HCT116 (cell line): ENCODE measurements at regions not wholly inside any gene's neighbourhood (a gene's known extent, or its start where the extent isn't known, plus 50 kb on each side); places are given as distances from the start of the nearest gene placed in this dataset.

Experiments
- ATAC-seq: fragments of 200-7000 bp; cut with Tn5 transposase; 2 replicates; pipeline ENCODE4 v1.9.1; 2020; ENCODE audit warnings: mild to moderate bottlenecking, moderate library complexity
- BruUV-seq: library from RNA; stranded (reverse); fragments of 400-500 nt; replicated peaks from 2 replicates; lab custom pipeline; 2021; lab: Mats Ljungman, UMichigan
- CTCF ChIA-PET: fragments of 300-600 bp; sonication (Branson Sonifier 250); formaldehyde crosslinking; loops from one replicate; lab custom pipeline; 2021; ENCODE audit warnings: antibody characterized with exemption; lab: Charles Lee
- POLR2A ChIA-PET: fragments of 300-600, 350-600 bp; sonication (Branson Sonifier 250); formaldehyde crosslinking; loops from one replicate; lab custom pipeline; 2021; ENCODE audit warnings: antibody characterized with exemption; lab: Charles Lee
- RAD21 ChIA-PET, 2 experiments: fragments of 300-600 bp; sonication (Branson Sonifier 250); formaldehyde crosslinking; loops; one replicate each; lab custom pipeline; 2023; ENCODE audit warnings: low total read pairs in 2 of 2; ENCODE audit not compliant: uncharacterized antibody in 2 of 2, unreplicated experiment in 2 of 2, low non-redundant PET in 1 of 2; lab: Charles Lee
- DNase-seq: peaks from one replicate; pipeline ENCODE4 v3.0.0-alpha.2; 2010; ENCODE audit warnings: low read depth, low spot score
- H2AFZ ChIP-seq: fragments of 200-600 bp; shearing (Covaris generic), sonication (generic); 2 replicates; pipeline ENCODE4 v1.6.1; 2017; ENCODE audit warnings: low read depth, mixed run types, mixed read lengths, antibody characterized with exemption, low read length; ENCODE audit not compliant: poor library complexity, severe bottlenecking
- H3K27ac ChIP-seq: 2 replicates; pipeline ENCODE4 v1.5.1; 2012; ENCODE audit warnings: low read depth, low read length
- H3K27me3 ChIP-seq: fragments of 200-600 bp; sonication (generic); 2 replicates; pipeline ENCODE4 v1.6.1; 2016; ENCODE audit warnings: mixed run types, low read length, mixed read lengths; ENCODE audit not compliant: insufficient read depth
- H3K36me3 ChIP-seq, 2 experiments: fragments of 200-500 bp in 1 of 2; fragments of 200-600 bp in 1 of 2; sonication (Bioruptor generic) in 1 of 2; sonication (generic) in 1 of 2; 2 replicates each; pipeline versions ENCODE4 v1.5.1 to v1.6.1; 2014 to 2016; ENCODE audit warnings: low read length in 2 of 2, inconsistent platforms in 1 of 2, mixed read lengths in 1 of 2, mixed run types in 1 of 2; ENCODE audit not compliant: insufficient read depth in 2 of 2, control insufficient read depth in 1 of 2
- H3K4me1 ChIP-seq, 2 experiments: fragments of 200-600 bp in 1 of 2; sonication (generic) in 1 of 2; 2 replicates each; pipeline versions ENCODE4 v1.5.1 to v1.6.1; 2012 to 2017; ENCODE audit warnings: low read length in 2 of 2, inconsistent platforms in 1 of 2, mild to moderate bottlenecking in 1 of 2, mixed read lengths in 1 of 2, mixed run types in 1 of 2, moderate library complexity in 1 of 2; ENCODE audit not compliant: insufficient read depth in 2 of 2, control insufficient read depth in 1 of 2
- H3K4me2 ChIP-seq: fragments of 200-600 bp; sonication (generic); 2 replicates; pipeline ENCODE4 v1.6.1; 2017; ENCODE audit warnings: mixed run types, low read length, mixed read lengths
- H3K4me3 ChIP-seq, 2 experiments: fragments of 200-600 bp in 1 of 2; sonication (generic) in 1 of 2; replicated peaks in 1 of 2; 2 replicates each; pipeline ENCODE4 v1.5.1; 2011 to 2016; ENCODE audit warnings: low read length in 2 of 2, control low read depth in 1 of 2, low read depth in 1 of 2, mild to moderate bottlenecking in 1 of 2, mixed read lengths in 1 of 2, mixed run types in 1 of 2
- H3K79me2 ChIP-seq: fragments of 200-600 bp; sonication (generic); 2 replicates; pipeline ENCODE4 v1.6.1; 2017; ENCODE audit warnings: mild to moderate bottlenecking, mixed run types, low read length, moderate library complexity, mixed read lengths; ENCODE audit not compliant: insufficient read depth
- H3K9ac ChIP-seq: fragments of 200-600 bp; sonication (generic); 2 replicates; pipeline ENCODE4 v1.6.1; 2016; ENCODE audit warnings: low read length, mixed read lengths
- H3K9me2 ChIP-seq: fragments of 200-600 bp; sonication (generic), shearing (Covaris generic); 2 replicates; pipeline ENCODE4 v1.6.1; 2017; ENCODE audit warnings: mixed run types, mild to moderate bottlenecking, moderate library complexity; ENCODE audit not compliant: insufficient read depth
- H3K9me3 ChIP-seq, 2 experiments: fragments of 200-500 bp in 1 of 2; fragments of 200-600 bp in 1 of 2; sonication (Bioruptor generic) in 1 of 2; sonication (generic) in 1 of 2; 2 replicates each; pipeline ENCODE4 v1.6.1; 2014 to 2017; ENCODE audit warnings: low read length in 2 of 2, mixed read lengths in 2 of 2, inconsistent platforms in 1 of 2, low read depth in 1 of 2, mild to moderate bottlenecking in 1 of 2, mixed run types in 1 of 2, moderate library complexity in 1 of 2; ENCODE audit not compliant: control insufficient read depth in 1 of 2, insufficient read depth in 1 of 2
- H4K20me1 ChIP-seq: fragments of 200-600 bp; sonication (generic), shearing (Covaris generic); 2 replicates; pipeline ENCODE4 v1.6.1; 2017; ENCODE audit warnings: mixed run types, mild to moderate bottlenecking, moderate library complexity; ENCODE audit not compliant: insufficient read depth
- CBX3 ChIP-seq: IDR thresholded peaks from 2 replicates; pipeline ENCODE4 v1.6.1; 2012; ENCODE audit warnings: low read depth
- CEBPB ChIP-seq: IDR thresholded peaks from 2 replicates; pipeline ENCODE4 v1.6.1; 2012; ENCODE audit warnings: low read depth
- ELF1 ChIP-seq: IDR thresholded peaks from 2 replicates; pipeline ENCODE4 v1.6.1; 2012; ENCODE audit warnings: low read depth, borderline replicate concordance
- FOSL1 ChIP-seq: IDR thresholded peaks from 2 replicates; pipeline ENCODE4 v1.6.1; 2012; ENCODE audit warnings: low read depth
- POLR2A ChIP-seq: IDR thresholded peaks from 2 replicates; pipeline ENCODE4 v1.7.0; 2011; ENCODE audit warnings: borderline replicate concordance; ENCODE audit not compliant: insufficient read depth, insufficient read length; ENCODE audit errors: extremely low read depth
- POLR2AphosphoS5 ChIP-seq: IDR thresholded peaks from 2 replicates; pipeline ENCODE4 v1.6.1; 2011; ENCODE audit warnings: mild to moderate bottlenecking, low read depth, low read length, moderate library complexity
- RAD21 ChIP-seq: IDR thresholded peaks from 2 replicates; pipeline ENCODE4 v1.6.1; 2012; ENCODE audit warnings: low read depth, mild to moderate bottlenecking
- SP1 ChIP-seq: IDR thresholded peaks from 2 replicates; pipeline ENCODE4 v1.6.1; 2012; ENCODE audit warnings: low read depth
- TCF7L2 ChIP-seq: IDR thresholded peaks from 2 replicates; pipeline ENCODE4 v1.7.0; 2011; ENCODE audit warnings: borderline replicate concordance, inconsistent platforms; ENCODE audit not compliant: insufficient read depth, insufficient read length; ENCODE audit errors: extremely low read depth
- YY1 ChIP-seq: IDR thresholded peaks from 2 replicates; pipeline ENCODE4 v1.6.1; 2011; ENCODE audit warnings: low read length, low read depth, moderate library complexity, mild to moderate bottlenecking; ENCODE audit not compliant: insufficient replicate concordance; ENCODE audit errors: extremely low read depth
- intact Hi-C: fragments of 100-400 bp; cut with micrococcal nuclease; formaldehyde crosslinking; loops from 2 replicates; pipeline ENCODE4 v1.10.0; 2022
- TF ChIP-seq, protein P1 (sequence below), 3 experiments: fragments of 200-600 bp in 1 of 3; sonication (generic) in 1 of 3; IDR thresholded peaks in 2 of 3; conservative IDR thresholded peaks in 1 of 3; 2 replicates each; pipeline ENCODE4 v1.5.1; 2012 to 2017; ENCODE audit warnings: low read depth in 2 of 3, low read length in 2 of 3, antibody characterized with exemption in 1 of 3, borderline replicate concordance in 1 of 3, control low read depth in 1 of 3, mild to moderate bottlenecking in 1 of 3, mixed read lengths in 1 of 3, mixed run types in 1 of 3, moderate library complexity in 1 of 3; ENCODE audit not compliant: insufficient read depth in 1 of 3
- TF ChIP-seq, protein P2 (sequence below): IDR thresholded peaks from 2 replicates; pipeline ENCODE4 v1.6.1; 2012

DNA sequence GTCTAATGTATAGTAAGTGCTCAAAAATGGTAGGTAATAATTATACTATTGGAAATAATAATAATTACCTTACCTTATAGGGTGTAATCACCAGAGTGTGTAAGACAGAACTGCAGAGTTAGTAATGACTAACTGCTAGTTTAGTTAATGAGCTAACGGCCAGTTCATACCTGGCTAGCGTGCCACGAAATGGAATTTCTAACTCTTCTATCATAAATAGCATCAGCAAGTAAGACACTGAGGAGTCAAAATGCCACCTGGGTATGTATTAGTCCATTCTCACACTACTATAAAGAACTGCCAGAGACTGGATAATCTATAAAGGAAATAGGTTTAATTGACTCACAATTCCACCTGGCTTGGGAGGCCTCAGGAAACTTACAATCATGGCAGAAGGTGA, 63.4 kb upstream of the CEP85L start:
- RAD21 ChIA-PET = no interaction called here
- no peak for TF ChIP-seq ELF1
- TF ChIP-seq RAD21 = no peak
- no peak for TF ChIP-seq SP1
- TF ChIP-seq CEBPB = no peak
- TF ChIP-seq, protein P1, sequence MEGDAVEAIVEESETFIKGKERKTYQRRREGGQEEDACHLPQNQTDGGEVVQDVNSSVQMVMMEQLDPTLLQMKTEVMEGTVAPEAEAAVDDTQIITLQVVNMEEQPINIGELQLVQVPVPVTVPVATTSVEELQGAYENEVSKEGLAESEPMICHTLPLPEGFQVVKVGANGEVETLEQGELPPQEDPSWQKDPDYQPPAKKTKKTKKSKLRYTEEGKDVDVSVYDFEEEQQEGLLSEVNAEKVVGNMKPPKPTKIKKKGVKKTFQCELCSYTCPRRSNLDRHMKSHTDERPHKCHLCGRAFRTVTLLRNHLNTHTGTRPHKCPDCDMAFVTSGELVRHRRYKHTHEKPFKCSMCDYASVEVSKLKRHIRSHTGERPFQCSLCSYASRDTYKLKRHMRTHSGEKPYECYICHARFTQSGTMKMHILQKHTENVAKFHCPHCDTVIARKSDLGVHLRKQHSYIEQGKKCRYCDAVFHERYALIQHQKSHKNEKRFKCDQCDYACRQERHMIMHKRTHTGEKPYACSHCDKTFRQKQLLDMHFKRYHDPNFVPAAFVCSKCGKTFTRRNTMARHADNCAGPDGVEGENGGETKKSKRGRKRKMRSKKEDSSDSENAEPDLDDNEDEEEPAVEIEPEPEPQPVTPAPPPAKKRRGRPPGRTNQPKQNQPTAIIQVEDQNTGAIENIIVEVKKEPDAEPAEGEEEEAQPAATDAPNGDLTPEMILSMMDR (IDR thresholded peaks at IDR 0.05 in 2 of 3, conservative IDR thresholded peaks at IDR 0.05 in 1 of 3; ENCODE audit: borderline replicate concordance in 1 of 3, insufficient read depth in 1 of 3, low read depth in 2 of 3, low read length in 2 of 3) = no peak
- TF ChIP-seq TCF7L2 = no peak
- no peak for TF ChIP-seq POLR2A
- TF ChIP-seq YY1 = no peak
- no peak for TF ChIP-seq POLR2AphosphoS5
- no peak for TF ChIP-seq FOSL1
- TF ChIP-seq, protein P2, sequence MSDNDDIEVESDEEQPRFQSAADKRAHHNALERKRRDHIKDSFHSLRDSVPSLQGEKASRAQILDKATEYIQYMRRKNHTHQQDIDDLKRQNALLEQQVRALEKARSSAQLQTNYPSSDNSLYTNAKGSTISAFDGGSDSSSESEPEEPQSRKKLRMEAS = no peak
- TF ChIP-seq CBX3 = no peak
- Histone ChIP-seq H3K4me3 (no peak overlapping the region), H3K4me1 (no peaks in the 10 kb centered on the region), H3K79me2 (no peaks in the 10 kb centered on the region), H3K27me3 (no peaks in the 10 kb centered on the region), H3K4me2 (no peak overlapping the region), H3K36me3 (no peaks in the 10 kb centered on the region), H3K9ac (no peak overlapping the region), H4K20me1 (no peaks in the 10 kb centered on the region), H2AFZ (no peak overlapping the region), H3K9me3 (no peaks in the 10 kb centered on the region), H3K27ac (no peak overlapping the region), H3K9me2 (no peaks in the 10 kb centered on the region)
- intact Hi-C loops = no loop called here
- ATAC-seq (no peak), DNase-seq (no peak)
- CTCF ChIA-PET = no interaction called here
- POLR2A ChIA-PET = no interaction called here
- no TSS peak for BruUV-seq
